Stomach (tissue), 4 donors: ENCODE measurements at regions not wholly inside any gene's neighbourhood (a gene's known extent, or its start where the extent isn't known, plus 50 kb on each side); places are given as distances from the start of the nearest gene placed in this dataset.

Experiments used
- CTCF ChIP-seq, 7 experiments: fragments of 450-650 bp in 4 of 7; fragments of 200-600 bp in 3 of 7; sonication (generic) in 3 of 7; IDR thresholded peaks; one replicate each; pipeline ENCODE4 v1.5.1; 2016 to 2019; ENCODE audit warnings: antibody characterized with exemption in 7 of 7, control low read depth in 2 of 7, mild to moderate bottlenecking in 1 of 7
- EP300 ChIP-seq: sonication (generic); formaldehyde crosslinking; IDR thresholded peaks from one replicate; pipeline ENCODE4 v1.6.1; 2017; ENCODE audit warnings: antibody characterized with exemption
- POLR2A ChIP-seq, 4 donors: fragments of 450-650 bp; IDR thresholded peaks; one replicate each; pipeline ENCODE4 v1.6.1; 2016; ENCODE audit warnings: antibody characterized with exemption in 4 of 4, control low read depth in 2 of 4, mild to moderate bottlenecking in 1 of 4, moderate library complexity in 1 of 4

DNA sequence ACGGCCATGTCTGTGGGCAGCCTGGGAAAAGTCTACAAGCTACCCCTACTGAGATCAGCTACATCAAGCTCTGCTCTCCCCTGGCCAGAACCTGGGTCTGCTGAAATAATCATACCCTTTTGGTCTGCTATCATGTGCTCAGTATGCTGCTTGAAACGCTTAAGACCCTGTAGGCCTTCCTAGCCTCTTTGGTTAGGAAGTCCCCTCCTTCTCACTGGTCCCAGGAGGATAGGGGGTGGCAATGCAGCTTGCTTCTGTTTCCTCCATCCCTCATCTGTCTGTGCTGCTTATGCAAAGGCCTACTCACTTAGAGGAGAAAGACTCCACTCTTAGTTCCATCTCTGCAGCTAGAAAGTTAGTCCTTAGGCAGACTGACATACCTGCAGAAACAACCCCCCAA, 118.2 kb upstream of the RASGRP1 start:
- no peak for TF ChIP-seq EP300
- no peak for TF ChIP-seq CTCF (IDR thresholded peaks at IDR 0.05)
- no peak for TF ChIP-seq POLR2A (IDR thresholded peaks at IDR 0.05)
